ENCODE measurements at regions not wholly inside any gene's neighbourhood (a gene's known extent, or its start where the extent isn't known, plus 50 kb on each side); places are given as distances from the start of the nearest gene placed in this dataset.

DNA sequence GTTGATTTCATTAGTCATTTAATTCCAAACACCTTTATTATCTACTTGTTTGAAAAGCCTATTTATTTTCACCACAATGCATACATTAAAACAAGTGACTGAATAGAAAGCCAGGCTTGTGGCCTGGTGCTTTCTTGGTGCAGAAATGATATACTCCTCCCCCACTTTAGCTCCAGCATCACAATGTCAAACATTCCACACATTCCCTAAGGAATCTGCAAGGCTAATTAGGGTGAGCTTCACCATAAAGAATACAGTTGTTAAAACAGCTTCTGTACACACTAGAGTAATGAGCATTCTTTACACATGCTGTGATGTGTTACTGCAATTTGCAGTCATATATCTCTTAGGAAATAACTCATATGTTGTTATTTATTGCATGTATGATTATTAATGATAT, 705.7 kb downstream of the CETN3 start:
- TF ChIP-seq RFX5 (IDR thresholded peaks at IDR 0.05; ENCODE audit: borderline replicate concordance, low read depth, low read length): no peak
- no peak for TF ChIP-seq NRF1 (IDR thresholded peaks at IDR 0.05; ENCODE audit: low read depth, low read length)
- TF ChIP-seq, protein P1, sequence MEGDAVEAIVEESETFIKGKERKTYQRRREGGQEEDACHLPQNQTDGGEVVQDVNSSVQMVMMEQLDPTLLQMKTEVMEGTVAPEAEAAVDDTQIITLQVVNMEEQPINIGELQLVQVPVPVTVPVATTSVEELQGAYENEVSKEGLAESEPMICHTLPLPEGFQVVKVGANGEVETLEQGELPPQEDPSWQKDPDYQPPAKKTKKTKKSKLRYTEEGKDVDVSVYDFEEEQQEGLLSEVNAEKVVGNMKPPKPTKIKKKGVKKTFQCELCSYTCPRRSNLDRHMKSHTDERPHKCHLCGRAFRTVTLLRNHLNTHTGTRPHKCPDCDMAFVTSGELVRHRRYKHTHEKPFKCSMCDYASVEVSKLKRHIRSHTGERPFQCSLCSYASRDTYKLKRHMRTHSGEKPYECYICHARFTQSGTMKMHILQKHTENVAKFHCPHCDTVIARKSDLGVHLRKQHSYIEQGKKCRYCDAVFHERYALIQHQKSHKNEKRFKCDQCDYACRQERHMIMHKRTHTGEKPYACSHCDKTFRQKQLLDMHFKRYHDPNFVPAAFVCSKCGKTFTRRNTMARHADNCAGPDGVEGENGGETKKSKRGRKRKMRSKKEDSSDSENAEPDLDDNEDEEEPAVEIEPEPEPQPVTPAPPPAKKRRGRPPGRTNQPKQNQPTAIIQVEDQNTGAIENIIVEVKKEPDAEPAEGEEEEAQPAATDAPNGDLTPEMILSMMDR (IDR thresholded peaks at IDR 0.05; ENCODE audit: control extremely low read depth in 1 of 3, insufficient read depth in 1 of 3, low read depth in 1 of 3, low read length in 3 of 3): no peak
- TF ChIP-seq RNF2 (IDR thresholded peaks at IDR 0.05; ENCODE audit: borderline replicate concordance, low read depth, low read length, missing control alignments, poor library complexity, severe bottlenecking): no peak
- no peak for TF ChIP-seq SIN3A (conservative IDR thresholded peaks at IDR 0.05 in 1 of 2, IDR thresholded peaks at IDR 0.05 in 1 of 2; ENCODE audit: low read depth in 1 of 2, low read length in 2 of 2)
- no peak for TF ChIP-seq POLR2AphosphoS5 (IDR thresholded peaks at IDR 0.05; ENCODE audit: low read depth, low read length)
- peak; percentile 23 to 27; a peak in 3 of 4 replicates for TF ChIP-seq RAD21 (IDR thresholded peaks at IDR 0.05 in 1 of 2, conservative IDR thresholded peaks at IDR 0.05 in 1 of 2; ENCODE audit: low read depth in 2 of 2, low read length in 2 of 2)
- TF ChIP-seq MAX (IDR thresholded peaks at IDR 0.05): peak; percentile 14; the same call in 1 of the 2 replicates
- no peak for TF ChIP-seq PHF8 (conservative IDR thresholded peaks at IDR 0.05; ENCODE audit: low read depth, low read length)
- no peak for TF ChIP-seq BRCA1 (IDR thresholded peaks at IDR 0.05; ENCODE audit: low read depth, low read length)
- TF ChIP-seq HDAC2 (IDR thresholded peaks at IDR 0.05; ENCODE audit: borderline replicate concordance in 1 of 2, low read depth in 2 of 2, low read length in 2 of 2): peak; percentile 37 to 91; a peak in 3 of 4 replicates
- peak; percentile 38 to 53 for TF ChIP-seq POLR2A (IDR thresholded peaks at IDR 0.05; ENCODE audit: control extremely low read depth in 1 of 2, low read depth in 2 of 2, low read length in 2 of 2)
- TF ChIP-seq JUND (IDR thresholded peaks at IDR 0.05; ENCODE audit: low read length): no peak
- no peak for TF ChIP-seq SIRT6 (IDR thresholded peaks at IDR 0.05; ENCODE audit: low read length)
